A673 (cell line): ENCODE measurements at regions not wholly inside any gene's neighbourhood (a gene's known extent, or its start where the extent isn't known, plus 50 kb on each side); places are given as distances from the start of the nearest gene placed in this dataset.

Source experiments
- BruUV-seq: library from RNA; stranded (reverse); fragments of 400-500 nt; replicated peaks from 2 replicates; lab custom pipeline; 2021; lab: Mats Ljungman, UMichigan
- CTCF ChIA-PET: fragments of 300-600 bp; sonication (Branson Sonifier 250); formaldehyde crosslinking; loops from one replicate; lab custom pipeline; 2022; ENCODE audit warnings: antibody characterized with exemption; lab: Charles Lee
- POLR2A ChIA-PET: fragments of 300-600 bp; sonication (Branson Sonifier 250); formaldehyde crosslinking; loops from one replicate; lab custom pipeline; 2022; ENCODE audit warnings: antibody characterized with exemption; ENCODE audit not compliant: low non-redundant PET; lab: Charles Lee
- DNase-seq: peaks from one replicate; pipeline ENCODE4 v3.0.0-alpha.2; 2015; ENCODE audit warnings: low spot score
- H3K27ac ChIP-seq: fragments of 200-600 bp; sonication (generic); 2 replicates; pipeline ENCODE4 v1.5.1; 2016; ENCODE audit warnings: mixed run types, low read depth, mild to moderate bottlenecking, mixed read lengths, antibody characterized with exemption, low read length; ENCODE audit not compliant: poor library complexity, severe bottlenecking
- H3K27me3 ChIP-seq: fragments of 200-600 bp; sonication (generic); replicated peaks from 2 replicates; pipeline ENCODE4 v1.6.1; 2017; ENCODE audit warnings: mixed run types, low read depth, mild to moderate bottlenecking, mixed read lengths, antibody characterized with exemption, low read length; ENCODE audit not compliant: insufficient read depth, poor library complexity
- H3K36me3 ChIP-seq: fragments of 200-600 bp; sonication (generic); 2 replicates; pipeline ENCODE4 v1.6.1; 2016; ENCODE audit warnings: mixed run types, mild to moderate bottlenecking, mixed read lengths, antibody characterized with exemption, low read length; ENCODE audit not compliant: insufficient read depth, poor library complexity, severe bottlenecking
- H3K4me1 ChIP-seq: fragments of 200-600 bp; sonication (generic); 2 replicates; pipeline ENCODE4 v1.6.1; 2017; ENCODE audit warnings: mixed run types, mild to moderate bottlenecking, mixed read lengths, antibody characterized with exemption, low read length; ENCODE audit not compliant: insufficient read depth, poor library complexity, severe bottlenecking
- H3K4me3 ChIP-seq: fragments of 200-600 bp; sonication (generic); 2 replicates; pipeline ENCODE4 v1.5.1; 2016; ENCODE audit warnings: low read depth, mixed run types, mild to moderate bottlenecking, mixed read lengths, low read length; ENCODE audit not compliant: poor library complexity, severe bottlenecking
- H3K9me3 ChIP-seq: fragments of 200-600 bp; sonication (generic); 2 replicates; pipeline ENCODE4 v1.6.1; 2016; ENCODE audit warnings: mixed run types, low read depth, mild to moderate bottlenecking, mixed read lengths, antibody characterized with exemption, low read length; ENCODE audit not compliant: poor library complexity, severe bottlenecking
- EZH2 ChIP-seq: fragments of 200-600 bp; sonication (generic); IDR thresholded peaks from 2 replicates; pipeline ENCODE4 v1.6.1; 2017; ENCODE audit warnings: borderline replicate concordance, low read depth, mild to moderate bottlenecking, mixed read lengths, antibody characterized with exemption, low read length; ENCODE audit not compliant: poor library complexity, severe bottlenecking
- intact Hi-C: fragments of 100-400 bp; cut with micrococcal nuclease; formaldehyde crosslinking; loops from one replicate; pipeline ENCODE4 v1.10.0; 2022; ENCODE audit not compliant: unreplicated experiment
- TF ChIP-seq, protein P1 (sequence below): fragments of 300-800, 200-600 bp; sonication (generic); conservative IDR thresholded peaks from 2 replicates; pipeline ENCODE4 v1.5.1; 2017; ENCODE audit warnings: low read depth, mild to moderate bottlenecking, antibody characterized with exemption, low read length, moderate library complexity, mixed read lengths

DNA sequence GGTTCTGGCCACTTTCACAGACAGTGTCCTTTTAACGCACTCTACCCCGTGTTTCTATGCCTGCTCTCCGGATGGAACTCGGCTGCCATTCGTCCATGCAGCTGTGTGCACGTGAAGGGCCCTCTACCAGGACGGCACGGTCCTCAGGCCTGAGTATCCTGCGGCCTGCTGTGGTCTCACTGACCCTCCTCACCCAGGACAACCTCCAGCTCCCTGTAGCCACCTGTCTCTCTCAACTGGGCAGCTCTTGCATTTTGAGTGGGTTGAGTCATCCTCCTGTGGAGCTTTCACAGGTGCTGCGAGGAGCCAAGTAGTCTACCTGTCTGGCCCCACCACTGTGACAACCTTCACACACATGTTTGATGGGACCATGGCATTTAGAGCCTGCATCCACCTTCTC, 321.7 kb upstream of the TSHZ3 start:
- TF ChIP-seq, protein P1, sequence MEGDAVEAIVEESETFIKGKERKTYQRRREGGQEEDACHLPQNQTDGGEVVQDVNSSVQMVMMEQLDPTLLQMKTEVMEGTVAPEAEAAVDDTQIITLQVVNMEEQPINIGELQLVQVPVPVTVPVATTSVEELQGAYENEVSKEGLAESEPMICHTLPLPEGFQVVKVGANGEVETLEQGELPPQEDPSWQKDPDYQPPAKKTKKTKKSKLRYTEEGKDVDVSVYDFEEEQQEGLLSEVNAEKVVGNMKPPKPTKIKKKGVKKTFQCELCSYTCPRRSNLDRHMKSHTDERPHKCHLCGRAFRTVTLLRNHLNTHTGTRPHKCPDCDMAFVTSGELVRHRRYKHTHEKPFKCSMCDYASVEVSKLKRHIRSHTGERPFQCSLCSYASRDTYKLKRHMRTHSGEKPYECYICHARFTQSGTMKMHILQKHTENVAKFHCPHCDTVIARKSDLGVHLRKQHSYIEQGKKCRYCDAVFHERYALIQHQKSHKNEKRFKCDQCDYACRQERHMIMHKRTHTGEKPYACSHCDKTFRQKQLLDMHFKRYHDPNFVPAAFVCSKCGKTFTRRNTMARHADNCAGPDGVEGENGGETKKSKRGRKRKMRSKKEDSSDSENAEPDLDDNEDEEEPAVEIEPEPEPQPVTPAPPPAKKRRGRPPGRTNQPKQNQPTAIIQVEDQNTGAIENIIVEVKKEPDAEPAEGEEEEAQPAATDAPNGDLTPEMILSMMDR = no peak
- no peak for TF ChIP-seq EZH2
- intact Hi-C loops = no loop called here

DNA sequence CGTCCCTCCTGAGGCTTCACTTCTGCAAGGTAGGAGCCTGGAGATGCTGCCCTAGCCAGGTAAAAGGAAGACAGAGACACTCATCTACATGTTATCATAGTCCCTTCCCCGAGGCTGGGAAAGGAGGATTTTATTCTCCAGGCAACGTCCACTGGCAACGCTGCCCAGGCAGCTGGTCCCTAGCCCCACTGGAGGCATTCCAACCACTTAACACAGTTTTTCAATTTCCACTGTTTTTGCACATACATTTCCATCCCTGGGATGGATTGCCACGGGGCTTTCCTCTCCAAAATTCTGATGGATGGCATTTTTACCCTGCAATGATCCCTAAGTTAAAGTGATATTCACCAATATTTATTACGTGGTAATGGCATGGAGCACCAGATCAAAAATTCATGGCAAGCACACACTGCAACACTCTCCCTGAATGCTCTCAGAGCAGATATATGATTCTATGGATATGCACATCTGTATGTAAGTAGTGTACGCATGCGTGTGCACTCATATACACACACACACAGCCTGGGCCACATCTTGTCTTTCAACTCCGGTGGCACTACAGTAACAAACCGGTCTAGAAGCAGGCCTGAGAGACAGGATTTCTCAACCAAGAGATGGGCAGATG, 322.3 kb upstream of the TSHZ3 start:
- no peak overlapping the region for H3K4me3 ChIP-seq
- no peak overlapping the region for H3K27ac ChIP-seq
- intact Hi-C loops = no loop called here
- no peaks in the 10 kb centered on the region for H3K36me3 ChIP-seq
- ChIA-PET POLR2A (no interaction called here), CTCF (no interaction called here)
- no TSS peak for BruUV-seq
- no peaks in the 10 kb centered on the region for H3K9me3 ChIP-seq
- no peaks in the 10 kb centered on the region for H3K4me1 ChIP-seq
- TF ChIP-seq EZH2 = no peak
- TF ChIP-seq, protein P1 = no peak
- H3K27me3 ChIP-seq = no peaks in the 10 kb centered on the region
- DNase-seq = no peak

More for the DNA sequence above, 321.7 kb upstream of the TSHZ3 start:
- ChIA-PET CTCF (no interaction called here), POLR2A (no interaction called here)
- Histone ChIP-seq H3K27ac (no peak overlapping the region), H3K4me3 (no peak overlapping the region), H3K4me1 (no peaks in the 10 kb centered on the region), H3K36me3 (no peaks in the 10 kb centered on the region), H3K9me3 (no peaks in the 10 kb centered on the region), H3K27me3 (no peaks in the 10 kb centered on the region)
- BruUV-seq = no TSS peak
- no peak for DNase-seq

DNA sequence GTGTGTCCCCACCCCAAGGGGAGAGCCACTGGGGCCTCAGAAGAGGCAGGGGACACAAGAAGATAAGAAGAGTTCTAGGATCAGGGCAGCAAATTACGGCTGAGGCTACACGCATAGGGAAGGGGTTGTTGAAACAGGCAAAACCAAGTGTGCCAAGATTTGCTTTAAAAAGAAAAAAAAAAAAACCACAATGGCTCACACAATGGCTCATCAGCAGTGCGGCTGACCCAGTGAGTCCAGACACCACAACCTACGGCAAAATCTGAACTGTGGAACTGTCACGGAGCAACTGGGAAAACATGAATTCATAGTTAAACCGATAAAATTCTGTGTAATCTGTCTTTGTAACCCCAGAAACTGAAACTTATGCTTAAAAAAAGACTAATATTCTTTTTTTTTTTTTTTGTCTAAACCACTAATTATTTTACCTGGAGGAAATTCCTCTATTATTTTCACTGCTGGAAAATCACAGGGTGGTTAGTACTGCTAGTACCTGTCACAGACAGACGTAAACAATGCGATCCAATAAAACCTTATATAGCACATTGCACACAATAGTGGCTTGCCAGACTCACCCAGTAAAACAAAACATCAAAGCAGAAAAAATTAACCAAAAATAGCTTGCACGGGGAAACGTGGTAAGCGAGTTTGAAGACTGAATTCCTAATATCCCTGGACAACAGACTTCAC, 325.4 kb upstream of the TSHZ3 start:
- TF ChIP-seq EZH2 = no peak
- TF ChIP-seq, protein P1 = no peak
- ChIA-PET POLR2A (no interaction called here), CTCF (no interaction called here)
- intact Hi-C loops = no loop called here
- DNase-seq = no peak
- H3K9me3 ChIP-seq = no peaks in the 10 kb centered on the region
- no peak overlapping the region for H3K27ac ChIP-seq
- H3K4me1 ChIP-seq = no peaks in the 10 kb centered on the region
- no TSS peak for BruUV-seq
- no peaks in the 10 kb centered on the region for H3K27me3 ChIP-seq
- H3K36me3 ChIP-seq = no peaks in the 10 kb centered on the region
- H3K4me3 ChIP-seq = no peak overlapping the region
